Endothelial cell of umbilical vein (primary cell): ENCODE measurements at regions not wholly inside any gene's neighbourhood (a gene's known extent, or its start where the extent isn't known, plus 50 kb on each side); places are given as distances from the start of the nearest gene placed in this dataset.

Experiments
- BruUV-seq: library from RNA; stranded (reverse); fragments of 400-500 nt; replicated peaks from 2 replicates; lab custom pipeline; 2021; lab: Mats Ljungman, UMichigan
- CTCF ChIA-PET: fragments of 300-600, 350-600 bp; sonication (Branson Sonifier 250); formaldehyde crosslinking; loops from one replicate; lab custom pipeline; 2021; ENCODE audit warnings: antibody characterized with exemption, inconsistent platforms; lab: Charles Lee
- POLR2A ChIA-PET: fragments of 300-600, 350-600 bp; sonication (Branson Sonifier 250); formaldehyde crosslinking; loops from one replicate; lab custom pipeline; 2021; ENCODE audit warnings: antibody characterized with exemption, inconsistent platforms; lab: Charles Lee
- DNase-seq: peaks from one replicate; pipeline ENCODE4 v3.0.0-alpha.2; 2011; ENCODE audit warnings: low read depth, low spot score
- FAIRE-seq: peaks from 2 replicates; lab custom pipeline; 2011; peaks lifted over from hg19 to GRCh38; lab: Jason Lieb, UNC
- H2AFZ ChIP-seq: 2 replicates; pipeline ENCODE4 v1.6.0; 2012; ENCODE audit warnings: low read depth, low read length, control low read depth, inconsistent platforms
- H3K27ac ChIP-seq: 2 replicates; pipeline ENCODE4 v1.5.1; 2011; ENCODE audit warnings: low read depth, mild to moderate bottlenecking, control low read depth, low read length, moderate library complexity; ENCODE audit not compliant: insufficient read depth
- H3K27me3 ChIP-seq, 2 experiments: 2 replicates each; pipeline versions ENCODE4 v1.6.0 to v1.6.1; 2011; ENCODE audit warnings: low read length in 2 of 2, mixed read lengths in 1 of 2; ENCODE audit not compliant: control insufficient read depth in 2 of 2, insufficient read depth in 2 of 2
- H3K36me3 ChIP-seq, 2 experiments: 2 replicates in 1 of 2; 3 replicates in 1 of 2; pipeline ENCODE4 v1.5.1; 2011; ENCODE audit warnings: low read length in 2 of 2, mild to moderate bottlenecking in 1 of 2, moderate library complexity in 1 of 2; ENCODE audit not compliant: control insufficient read depth in 2 of 2, insufficient read depth in 2 of 2; ENCODE audit errors: extremely low read depth in 1 of 2
- H3K4me1 ChIP-seq: 3 replicates; pipeline ENCODE4 v1.5.1; 2011; ENCODE audit warnings: mild to moderate bottlenecking, low read length; ENCODE audit not compliant: control insufficient read depth, insufficient read depth; ENCODE audit errors: extremely low read depth
- H3K4me2 ChIP-seq: 2 replicates; pipeline ENCODE4 v1.6.1; 2011; ENCODE audit warnings: low read length, control low read depth, mixed read lengths; ENCODE audit not compliant: insufficient read depth
- H3K4me3 ChIP-seq, 3 experiments: fragments of 200-600 bp in 1 of 3; sonication (generic), shearing (Covaris generic) in 1 of 3; replicated peaks in 1 of 3; 2 replicates each; pipeline ENCODE4 v1.5.1; 2011 to 2016; ENCODE audit warnings: control low read depth in 3 of 3, low read length in 3 of 3, mild to moderate bottlenecking in 2 of 3, inconsistent platforms in 1 of 3, low read depth in 1 of 3, moderate library complexity in 1 of 3; ENCODE audit not compliant: insufficient read depth in 1 of 3
- H3K79me2 ChIP-seq: 2 replicates; pipeline ENCODE4 v1.6.0; 2012; ENCODE audit warnings: low read length, inconsistent platforms; ENCODE audit not compliant: control insufficient read depth, insufficient read depth
- H3K9ac ChIP-seq: replicated peaks from 2 replicates; pipeline ENCODE3; 2011; ENCODE audit warnings: low read length, control low read depth; ENCODE audit not compliant: insufficient read depth; ENCODE audit errors: extremely low read depth
- H3K9me1 ChIP-seq: replicated peaks from 3 replicates; pipeline ENCODE4 v1.6.0; 2011; ENCODE audit warnings: mild to moderate bottlenecking, low read length; ENCODE audit not compliant: control insufficient read depth, insufficient read depth; ENCODE audit errors: extremely low read depth
- H3K9me3 ChIP-seq: replicated peaks from 2 replicates; pipeline ENCODE4 v1.5.1; 2012; ENCODE audit warnings: low read length, inconsistent platforms; ENCODE audit not compliant: control insufficient read depth, insufficient read depth
- H4K20me1 ChIP-seq: replicated peaks from 2 replicates; pipeline ENCODE3; 2011; ENCODE audit warnings: mild to moderate bottlenecking, low read length; ENCODE audit not compliant: control insufficient read depth, insufficient read depth; ENCODE audit errors: extremely low read depth
- CTCF ChIP-seq, 2 donors: IDR thresholded peaks; 1 replicate in 1 of 2; 2 replicates in 1 of 2; pipeline ENCODE4 v1.5.1; 2011; ENCODE audit warnings: low read length in 2 of 2, mild to moderate bottlenecking in 2 of 2, moderate library complexity in 2 of 2, control low read depth in 1 of 2, inconsistent platforms in 1 of 2, low read depth in 1 of 2; ENCODE audit not compliant: insufficient read depth in 1 of 2; ENCODE audit errors: extremely low read depth in 1 of 2
- EZH2 ChIP-seq: IDR thresholded peaks from 2 replicates; pipeline ENCODE4 v1.6.1; 2012; ENCODE audit warnings: borderline replicate concordance, low read depth, mild to moderate bottlenecking, moderate library complexity, low read length, inconsistent platforms; ENCODE audit not compliant: severe bottlenecking
- FOS ChIP-seq: IDR thresholded peaks from 2 replicates; pipeline ENCODE4 v1.6.1; 2011; ENCODE audit warnings: mild to moderate bottlenecking, low read length, moderate library complexity, borderline replicate concordance; ENCODE audit not compliant: insufficient read depth
- GATA2 ChIP-seq: IDR thresholded peaks from 2 replicates; pipeline ENCODE4 v1.7.0; 2011; ENCODE audit warnings: low read depth, mild to moderate bottlenecking, moderate library complexity, mixed read lengths, low read length; ENCODE audit not compliant: insufficient read length, insufficient read depth
- JUN ChIP-seq: IDR thresholded peaks from 2 replicates; pipeline ENCODE4 v1.6.1; 2011; ENCODE audit warnings: borderline replicate concordance, low read depth; ENCODE audit not compliant: insufficient read length, insufficient read depth
- MAX ChIP-seq: IDR thresholded peaks from 2 replicates; pipeline ENCODE4 v1.6.1; 2011; ENCODE audit not compliant: insufficient read depth, insufficient read length
- MYC ChIP-seq: IDR thresholded peaks from one replicate; pipeline ENCODE4 v1.6.1; 2011; ENCODE audit warnings: mild to moderate bottlenecking, low read depth, low read length
- POLR2A ChIP-seq: IDR thresholded peaks from 2 replicates; pipeline ENCODE4 v1.6.1; 2012; ENCODE audit warnings: low read depth, mild to moderate bottlenecking, control low read depth, low read length
- POLR2AphosphoS5 ChIP-seq: IDR thresholded peaks from 2 replicates; pipeline ENCODE4 v1.6.1; 2012; ENCODE audit warnings: low read depth, mild to moderate bottlenecking, control low read depth, low read length, moderate library complexity; ENCODE audit not compliant: insufficient read depth
- dilution Hi-C: fragments of 300-500 bp; cut with MboI; formaldehyde crosslinking; loops from one replicate; pipeline ENCODE4 v1.15.0; 2019; ENCODE audit warnings: low sequenced_read_pairs; ENCODE audit not compliant: extremely low pct_ligation_motif_present
- intact Hi-C: fragments of 100-400 bp; cut with micrococcal nuclease; formaldehyde crosslinking; loops from one replicate; pipeline ENCODE4 v1.10.0; 2022

GRCh38 chr18:30908381-30908780 is 134.2 kb downstream of the DSC3 start:
- Histone ChIP-seq H4K20me1 (no peaks in the 10 kb centered on the region), H3K27me3 (no peaks in the 10 kb centered on the region), H3K4me2 (no peak overlapping the region), H3K9me3 (no peaks in the 10 kb centered on the region), H3K9ac (no peak overlapping the region), H2AFZ (no peak overlapping the region), H3K27ac (no peak overlapping the region), H3K79me2 (no peaks in the 10 kb centered on the region), H3K4me3 (no peak overlapping the region), H3K4me1 (no peaks in the 10 kb centered on the region), H3K9me1 (no peaks in the 10 kb centered on the region), H3K36me3 (no peaks in the 10 kb centered on the region)
- intact Hi-C loops: no loop called here
- BruUV-seq: no TSS peak
- FAIRE-seq (no peak), DNase-seq (no peak)
- dilution Hi-C loops: no loop called here
- TF ChIP-seq FOS: no peak
- TF ChIP-seq POLR2AphosphoS5: no peak
- no peak for TF ChIP-seq JUN
- no peak for TF ChIP-seq MYC
- TF ChIP-seq EZH2: no peak
- TF ChIP-seq POLR2A: no peak
- no peak for TF ChIP-seq MAX
- CTCF ChIA-PET: no interaction called here
- POLR2A ChIA-PET: no interaction called here

- CTCF ChIA-PET: no interaction called here
- Histone ChIP-seq H4K20me1 (no peaks in the 10 kb centered on the region), H3K9ac (no peak overlapping the region), H3K36me3 (no peaks in the 10 kb centered on the region), H2AFZ (no peak overlapping the region), H3K27me3 (no peaks in the 10 kb centered on the region), H3K27ac (no peak overlapping the region), H3K4me1 (no peaks in the 10 kb centered on the region), H3K4me3 (no peak overlapping the region), H3K79me2 (no peaks in the 10 kb centered on the region), H3K9me3 (no peaks in the 10 kb centered on the region), H3K9me1 (no peaks in the 10 kb centered on the region), H3K4me2 (no peak overlapping the region)
- no peak for FAIRE-seq
- dilution Hi-C loops: no loop called here
- intact Hi-C loops: no loop called here
- TF ChIP-seq JUN: no peak
- TF ChIP-seq POLR2A: no peak
- TF ChIP-seq FOS: no peak
- no peak for TF ChIP-seq MYC
- no peak for TF ChIP-seq GATA2
- TF ChIP-seq MAX: no peak
- TF ChIP-seq CTCF (IDR thresholded peaks at IDR 0.05; ENCODE audit: extremely low read depth in 1 of 2, insufficient read depth in 1 of 2, low read depth in 1 of 2, low read length in 2 of 2): no peak
- TF ChIP-seq EZH2: no peak
- no peak for TF ChIP-seq POLR2AphosphoS5
- POLR2A ChIA-PET: no interaction called here
- BruUV-seq: no TSS peak
- no peak for DNase-seq
Observed at GRCh38 chr18:30903566-30903965, 139.0 kb downstream of the DSC3 start.
